Kidney glomerular epithelial cell (primary cell): ENCODE measurements at regions not wholly inside any gene's neighbourhood (a gene's known extent, or its start where the extent isn't known, plus 50 kb on each side); places are given as distances from the start of the nearest gene placed in this dataset.

ENCODE experiments used
- DNase-seq: peaks from one replicate; lab custom pipeline; 2025; lab: John Stamatoyannopoulos, UW

- DNase-seq: no peak
Observed at GRCh38 chr12:63228853-63229252, 77.9 kb upstream of the AVPR1A start.

GRCh38 chr12:63226792-63227463 lies 75.9 kb upstream of the AVPR1A start:
- DNase-seq: no peak

- no peak for DNase-seq
Observed at GRCh38 chr12:63224396-63224795, 73.4 kb upstream of the AVPR1A start.

- DNase-seq: no peak
Observed at GRCh38 chr12:63223128-63223527, 72.1 kb upstream of the AVPR1A start.

- no peak for DNase-seq
Observed at GRCh38 chr12:63222582-63222981, 71.6 kb upstream of the AVPR1A start.

GRCh38 chr12:63220921-63221320 lies 69.9 kb upstream of the AVPR1A start:
- no peak for DNase-seq

- no peak for DNase-seq
Observed at GRCh38 chr12:63212316-63212715, 61.3 kb upstream of the AVPR1A start.

GRCh38 chr12:63208956-63209355 lies 58.0 kb upstream of the AVPR1A start:
- DNase-seq: no peak

GRCh38 chr12:63206909-63207308 lies 55.9 kb upstream of the AVPR1A start:
- peak; percentile 72 for DNase-seq

GRCh38 chr12:63206494-63206893 lies 55.5 kb upstream of the AVPR1A start:
- DNase-seq: no peak
